PC-9 (cell line): ENCODE measurements at regions not wholly inside any gene's neighbourhood (a gene's known extent, or its start where the extent isn't known, plus 50 kb on each side); places are given as distances from the start of the nearest gene placed in this dataset.

Experiments
- CTCF ChIP-seq: fragments of 200-600 bp; sonication (generic); conservative IDR thresholded peaks from 2 replicates; pipeline ENCODE4 v1.6.1; 2017; ENCODE audit warnings: mixed run types, antibody characterized with exemption, mild to moderate bottlenecking, moderate library complexity
- EZH2 ChIP-seq: fragments of 200-600 bp; sonication (generic); IDR thresholded peaks from 2 replicates; pipeline ENCODE4 v1.8.0; 2017; ENCODE audit warnings: antibody characterized with exemption, low read depth

- TF ChIP-seq CTCF (no peak), EZH2 (no peak)
Measured at GRCh38 chr22:27573280-27574001, 228.1 kb downstream of the MN1 start.
